ENCODE measurements at regions not wholly inside any gene's neighbourhood (a gene's known extent, or its start where the extent isn't known, plus 50 kb on each side); places are given as distances from the start of the nearest gene placed in this dataset.

DNA sequence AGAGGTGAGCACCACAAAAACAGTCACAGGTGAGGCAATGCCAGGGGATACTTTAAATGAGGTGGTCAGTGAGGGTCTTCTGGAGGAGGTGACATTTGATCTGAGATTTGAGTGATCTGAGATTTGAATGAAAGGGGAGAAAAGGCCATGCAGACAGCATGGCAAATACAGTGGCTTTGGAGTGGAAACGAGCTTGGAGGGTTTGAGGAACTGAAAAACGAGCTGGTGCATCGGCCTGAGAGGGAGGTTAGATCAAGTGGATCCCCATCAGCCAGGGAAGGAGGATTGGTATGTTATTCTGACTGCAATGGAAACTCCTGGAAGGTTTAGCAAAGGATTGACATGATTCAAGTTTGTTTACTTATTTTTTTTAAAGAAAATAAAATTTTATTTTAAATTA, 245.1 kb downstream of the KCNS3 start:
- no peak for TF ChIP-seq CTCF (IDR thresholded peaks at IDR 0.05)
- Histone ChIP-seq H3K4me1 (no peaks in the 10 kb centered on the region), H2AFZ (no peak overlapping the region), H3K36me3 (ENCODE audit: control insufficient read depth, insufficient read depth, low read length) (no peaks in the 10 kb centered on the region), H3K27ac (no peak overlapping the region), H3K4me2 (ENCODE audit: low read length) (no peak overlapping the region), H3K9me3 (ENCODE audit: control insufficient read depth, low read length) (no peaks in the 10 kb centered on the region), H3K4me3 (ENCODE audit: low read depth, low read length) (no peak overlapping the region), H3K9ac (no peak overlapping the region), H3K27me3 (ENCODE audit: control insufficient read depth, insufficient read depth, low read length) (no peaks in the 10 kb centered on the region), H3K79me2 (no peaks in the 10 kb centered on the region)

GRCh38 chr2:18123211-18123570, 244.7 kb downstream of the KCNS3 start:
- no peak overlapping the region for H3K9ac ChIP-seq
- no peak overlapping the region for H3K4me3 ChIP-seq (ENCODE audit: low read depth, low read length)
- H3K9me3 ChIP-seq (ENCODE audit: control insufficient read depth, low read length), result no peaks in the 10 kb centered on the region
- no peak overlapping the region for H3K27ac ChIP-seq
- no peaks in the 10 kb centered on the region for H3K79me2 ChIP-seq
- no peak overlapping the region for H3K4me2 ChIP-seq (ENCODE audit: low read length)
- no peaks in the 10 kb centered on the region for H3K27me3 ChIP-seq (ENCODE audit: control insufficient read depth, insufficient read depth, low read length)
- no peaks in the 10 kb centered on the region for H3K4me1 ChIP-seq
- H3K36me3 ChIP-seq (ENCODE audit: control insufficient read depth, insufficient read depth, low read length), result no peaks in the 10 kb centered on the region
- no peak overlapping the region for H2AFZ ChIP-seq
- no peak for TF ChIP-seq CTCF (IDR thresholded peaks at IDR 0.05)

GRCh38 chr2:18122544-18123210, 244.2 kb downstream of the KCNS3 start:
- Histone ChIP-seq H3K9ac (no peak overlapping the region), H3K4me1 (no peaks in the 10 kb centered on the region), H3K27me3 (ENCODE audit: control insufficient read depth, insufficient read depth, low read length) (no peaks in the 10 kb centered on the region), H3K9me3 (ENCODE audit: control insufficient read depth, low read length) (no peaks in the 10 kb centered on the region), H3K4me3 (ENCODE audit: low read depth, low read length) (no peak overlapping the region), H3K4me2 (ENCODE audit: low read length) (no peak overlapping the region), H3K27ac (no peak overlapping the region), H3K36me3 (ENCODE audit: control insufficient read depth, insufficient read depth, low read length) (no peaks in the 10 kb centered on the region), H2AFZ (no peak overlapping the region), H3K79me2 (no peaks in the 10 kb centered on the region)
- TF ChIP-seq CTCF (IDR thresholded peaks at IDR 0.05), result no peak

DNA sequence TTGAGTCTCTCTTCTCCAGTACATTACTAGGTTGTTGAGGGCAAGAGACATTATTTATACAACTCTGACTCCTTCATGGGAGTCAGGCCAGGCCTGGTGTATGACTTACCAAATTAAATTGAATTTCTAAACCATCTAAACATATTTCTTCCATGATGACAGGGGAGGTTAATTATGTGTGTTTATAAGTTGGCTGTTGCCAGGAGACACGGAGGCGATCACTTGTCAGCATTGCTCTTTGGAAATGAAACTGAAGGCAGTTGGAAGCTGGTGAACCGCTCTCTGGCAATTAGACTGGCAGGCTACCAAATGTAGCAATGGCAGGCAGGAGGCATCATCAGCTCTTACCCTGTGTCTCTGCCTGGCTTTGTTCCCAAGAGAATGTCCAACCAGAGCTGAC, 241.4 kb downstream of the KCNS3 start:
- Histone ChIP-seq H3K79me2 (no peaks in the 10 kb centered on the region), H3K36me3 (ENCODE audit: control insufficient read depth, insufficient read depth, low read length) (no peaks in the 10 kb centered on the region), H3K27me3 (ENCODE audit: control insufficient read depth, insufficient read depth, low read length) (no peaks in the 10 kb centered on the region), H2AFZ (no peak overlapping the region), H3K4me3 (ENCODE audit: low read depth, low read length) (no peak overlapping the region), H3K9me3 (ENCODE audit: control insufficient read depth, low read length) (no peaks in the 10 kb centered on the region), H3K27ac (no peak overlapping the region), H3K9ac (no peak overlapping the region), H3K4me1 (no peaks in the 10 kb centered on the region), H3K4me2 (ENCODE audit: low read length) (no peak overlapping the region)
- TF ChIP-seq CTCF (IDR thresholded peaks at IDR 0.05), result no peak

- Histone ChIP-seq H3K79me2 (no peaks in the 10 kb centered on the region), H3K4me1 (no peaks in the 10 kb centered on the region), H3K36me3 (ENCODE audit: control insufficient read depth, insufficient read depth, low read length) (no peaks in the 10 kb centered on the region), H3K4me2 (ENCODE audit: low read length) (no peak overlapping the region), H3K9ac (no peak overlapping the region), H3K9me3 (ENCODE audit: control insufficient read depth, low read length) (no peaks in the 10 kb centered on the region), H2AFZ (no peak overlapping the region), H3K27ac (no peak overlapping the region), H3K27me3 (ENCODE audit: control insufficient read depth, insufficient read depth, low read length) (no peaks in the 10 kb centered on the region), H3K4me3 (ENCODE audit: low read depth, low read length) (no peak overlapping the region)
- TF ChIP-seq CTCF (IDR thresholded peaks at IDR 0.05), result no peak
Measured at GRCh38 chr2:18118703-18119102, 240.2 kb downstream of the KCNS3 start.

Data from parathyroid adenoma (tissue), 2 donors.